GM11168 (cell line): ENCODE measurements at regions not wholly inside any gene's neighbourhood (a gene's known extent, or its start where the extent isn't known, plus 50 kb on each side); places are given as distances from the start of the nearest gene placed in this dataset.

Experiments
- in situ Hi-C: fragments of 300-500 bp; cut with MboI; formaldehyde crosslinking; loops from one replicate; pipeline ENCODE4 v1.12.0; 2022; ENCODE audit warnings: low sequenced_read_pairs; ENCODE audit not compliant: unreplicated experiment

GRCh38 chr11:87972133-87972532 is 203.1 kb downstream of the RAB38 start:
- in situ Hi-C loops = no loop called here

DNA sequence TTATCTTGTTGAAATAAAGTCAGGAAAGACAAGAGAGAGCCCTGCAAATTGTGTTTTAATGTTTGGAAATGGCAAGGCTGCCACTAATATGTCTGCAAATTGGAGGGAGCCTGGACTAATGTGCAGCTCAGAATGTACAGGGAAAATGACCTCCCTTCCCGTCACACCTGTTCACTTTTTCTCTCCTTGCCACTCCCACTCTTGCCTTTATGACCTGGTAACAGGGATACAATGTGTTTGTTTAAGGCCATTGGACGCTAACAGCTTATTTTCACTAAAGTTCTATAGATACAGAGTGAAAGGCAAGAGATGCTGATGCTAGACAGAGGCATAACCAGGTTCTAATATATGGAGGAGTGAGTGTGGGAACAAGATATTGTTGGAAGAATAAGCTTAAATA is 203.9 kb downstream of the RAB38 start:
- in situ Hi-C loops = no loop called here

DNA sequence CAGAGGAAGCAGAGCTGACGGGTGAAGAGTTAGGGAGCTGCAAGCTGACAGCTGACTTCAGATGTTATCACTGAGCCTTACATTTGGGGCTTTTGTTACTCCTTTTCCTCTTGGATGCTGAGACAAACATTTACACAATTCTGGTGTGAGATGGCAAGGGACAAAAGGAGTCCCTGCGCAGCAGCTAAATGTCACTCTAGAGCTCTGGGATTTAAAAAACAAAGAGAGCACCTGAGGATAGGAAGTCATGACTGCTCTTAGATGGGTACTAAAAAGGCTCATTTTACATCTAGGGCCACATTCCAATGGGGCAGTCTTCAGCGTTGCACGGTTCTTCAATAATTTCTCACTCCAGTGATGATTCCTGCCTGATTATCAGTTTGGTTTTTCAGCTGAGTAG is 204.5 kb downstream of the RAB38 start:
- in situ Hi-C loops = no loop called here

- in situ Hi-C loops = no loop called here
Observed at GRCh38 chr11:87967459-87967858, 207.8 kb downstream of the RAB38 start.

- in situ Hi-C loops = no loop called here
Observed at GRCh38 chr11:87966694-87967093, 208.5 kb downstream of the RAB38 start.

DNA sequence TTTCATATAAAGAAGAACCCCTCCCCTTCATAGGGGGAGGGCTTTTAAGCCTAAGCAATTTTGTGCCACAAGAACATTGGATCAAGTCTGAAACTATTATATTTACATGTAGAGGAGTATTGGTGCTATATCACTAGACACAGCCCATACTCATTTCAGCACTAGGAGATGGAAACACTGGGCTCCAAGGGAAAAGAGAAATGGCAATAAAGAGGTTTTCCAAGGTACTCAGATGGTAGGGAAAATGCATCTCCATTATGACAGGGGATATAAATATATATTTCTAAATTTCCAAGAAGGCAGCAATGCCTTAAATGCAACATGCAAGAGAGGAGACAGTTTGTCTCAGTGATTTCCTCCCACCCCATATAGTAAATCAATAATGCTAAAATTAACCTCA is 209.0 kb downstream of the RAB38 start:
- in situ Hi-C loops = no loop called here

GRCh38 chr11:87961606-87962005 is 213.6 kb downstream of the RAB38 start:
- in situ Hi-C loops = no loop called here

DNA sequence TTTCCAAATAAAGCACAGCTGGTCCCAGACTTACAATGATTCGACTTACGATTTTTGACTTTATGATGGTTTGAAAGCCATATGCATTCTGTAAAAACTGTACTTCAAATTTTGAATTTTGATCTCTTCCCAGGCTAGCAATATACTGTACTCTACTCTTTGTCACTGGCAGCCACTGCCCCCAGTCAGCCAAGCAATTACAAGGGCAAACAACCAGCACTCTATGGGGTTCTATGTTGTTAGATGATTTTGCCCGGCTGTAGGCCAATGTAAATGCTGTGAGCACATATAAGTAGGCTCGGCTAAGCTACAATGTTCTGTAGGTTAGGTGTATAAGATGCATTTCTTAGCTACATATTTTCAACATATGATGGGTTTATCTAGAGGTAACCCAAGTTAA is 217.3 kb downstream of the RAB38 start:
- in situ Hi-C loops = no loop called here

DNA sequence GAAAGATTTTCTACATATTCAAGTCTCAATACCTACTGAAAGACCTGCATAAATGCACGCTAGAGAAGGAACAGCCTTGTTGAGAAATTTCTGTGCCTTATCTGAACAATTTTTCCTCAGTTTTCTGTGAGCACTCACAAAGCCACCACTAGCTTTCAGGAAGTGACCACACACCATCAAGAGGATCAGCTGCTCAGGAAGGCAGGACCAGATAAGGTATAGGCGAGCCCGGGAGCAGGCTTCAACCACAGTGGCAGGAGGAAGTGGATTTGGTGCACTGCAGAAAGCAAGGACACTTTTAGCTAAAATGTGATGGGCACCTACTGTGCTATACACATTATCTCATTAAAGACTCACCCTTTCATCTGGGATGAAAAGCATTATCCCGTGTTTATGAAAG is 220.8 kb downstream of the RAB38 start:
- in situ Hi-C loops = no loop called here

- in situ Hi-C loops = no loop called here
Observed at GRCh38 chr11:87942786-87943185, 232.5 kb downstream of the RAB38 start.

DNA sequence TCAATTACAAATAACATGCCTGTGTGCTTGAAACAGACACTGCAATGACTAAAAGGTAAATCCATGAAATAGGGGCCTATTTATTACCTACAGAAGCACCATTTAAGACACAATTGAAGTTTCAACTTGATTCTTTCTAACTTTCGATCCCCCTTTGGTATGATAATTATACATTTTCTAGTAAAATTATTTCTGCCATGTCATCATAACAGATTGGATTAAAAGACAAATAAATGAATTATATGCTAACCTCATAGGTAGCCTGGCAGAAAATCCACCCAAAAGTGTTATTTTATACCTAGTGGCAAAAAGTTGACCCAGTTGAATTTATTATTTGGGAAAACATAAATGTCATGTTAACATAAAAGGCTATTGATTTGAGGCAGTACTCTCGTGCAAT is 241.1 kb downstream of the RAB38 start:
- in situ Hi-C loops = no loop called here

DNA sequence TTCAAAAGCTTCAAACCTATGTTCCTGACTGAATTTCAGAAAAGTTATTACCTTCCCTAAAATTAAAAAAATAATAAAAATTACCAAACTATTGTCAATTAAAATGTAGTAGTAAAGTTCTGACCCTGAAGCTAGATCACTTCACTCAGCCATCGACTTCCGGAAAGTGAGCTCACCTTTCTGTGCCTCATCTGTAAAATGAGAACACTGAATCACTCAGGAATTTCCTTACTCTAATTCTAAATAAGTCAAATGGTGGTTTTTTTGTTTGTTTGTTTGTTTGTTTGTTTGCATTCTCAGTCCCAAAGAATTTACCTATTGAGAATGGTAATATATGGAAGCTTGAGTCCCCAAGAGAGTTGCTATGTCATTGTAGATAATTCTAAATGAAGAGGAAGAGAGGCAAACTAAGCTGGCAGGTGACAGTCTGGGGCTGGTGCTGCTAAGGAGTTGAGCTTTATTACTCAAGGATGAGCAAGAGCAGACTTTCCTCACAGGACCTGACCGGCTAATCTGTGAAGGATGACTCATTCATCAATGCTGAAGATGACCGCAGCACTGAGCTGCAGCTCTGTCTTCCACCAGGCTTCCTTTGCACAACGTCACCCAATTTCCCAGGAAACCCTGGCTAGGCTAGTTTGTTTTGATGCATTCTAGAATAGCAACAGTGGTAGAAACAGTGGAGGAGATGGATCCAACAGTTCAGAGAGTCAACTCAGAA is 248.8 kb downstream of the RAB38 start:
- in situ Hi-C loops = no loop called here

- in situ Hi-C loops = no loop called here
Observed at GRCh38 chr11:87924125-87924524, 251.1 kb downstream of the RAB38 start.

DNA sequence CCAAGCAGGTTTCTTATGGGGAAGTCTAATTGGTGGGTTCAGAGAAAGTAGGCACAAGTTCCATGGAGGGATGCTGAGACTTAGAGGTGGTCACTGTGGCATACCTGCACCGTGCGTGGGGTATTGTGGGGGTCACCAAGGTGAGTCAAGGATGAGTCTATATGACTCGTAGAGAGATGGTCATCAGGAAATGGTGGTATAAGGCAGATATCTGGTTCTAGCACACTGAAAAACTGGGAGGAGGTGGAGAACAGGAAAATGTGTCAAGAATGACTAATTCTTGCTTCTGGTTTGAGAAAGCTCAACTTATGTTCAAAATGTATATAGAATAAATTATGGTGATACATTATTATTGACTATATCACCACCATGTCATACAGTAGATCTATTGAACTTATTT is 258.1 kb downstream of the RAB38 start:
- in situ Hi-C loops = no loop called here

- in situ Hi-C loops = no loop called here
Observed at GRCh38 chr11:87909178-87909577, 266.1 kb downstream of the RAB38 start.

DNA sequence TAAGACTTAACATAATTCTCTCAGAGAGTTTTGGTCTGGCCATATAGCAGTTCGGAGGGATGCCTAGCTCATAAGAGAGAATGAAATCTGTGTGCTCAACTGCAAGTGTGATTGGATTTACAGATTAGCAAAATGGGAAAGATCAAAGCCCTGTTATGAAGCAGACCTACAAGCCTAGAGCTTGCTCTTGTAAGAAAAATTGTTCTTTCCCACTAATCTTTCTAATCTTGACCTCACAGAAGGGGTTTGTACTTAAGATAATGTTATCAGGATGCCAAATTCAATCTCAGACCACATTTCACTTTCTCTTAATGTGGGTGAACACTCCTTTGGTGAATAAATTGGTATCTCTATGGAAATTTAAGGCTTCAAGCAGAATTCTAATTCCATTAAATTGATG is 267.2 kb downstream of the RAB38 start:
- in situ Hi-C loops = no loop called here

GRCh38 chr11:87903345-87903744 is 271.9 kb downstream of the RAB38 start:
- in situ Hi-C loops = no loop called here

- in situ Hi-C loops = no loop called here
Observed at GRCh38 chr11:87901341-87901740, 273.9 kb downstream of the RAB38 start.

GRCh38 chr11:87897921-87898320 is 277.3 kb downstream of the RAB38 start:
- in situ Hi-C loops = no loop called here

DNA sequence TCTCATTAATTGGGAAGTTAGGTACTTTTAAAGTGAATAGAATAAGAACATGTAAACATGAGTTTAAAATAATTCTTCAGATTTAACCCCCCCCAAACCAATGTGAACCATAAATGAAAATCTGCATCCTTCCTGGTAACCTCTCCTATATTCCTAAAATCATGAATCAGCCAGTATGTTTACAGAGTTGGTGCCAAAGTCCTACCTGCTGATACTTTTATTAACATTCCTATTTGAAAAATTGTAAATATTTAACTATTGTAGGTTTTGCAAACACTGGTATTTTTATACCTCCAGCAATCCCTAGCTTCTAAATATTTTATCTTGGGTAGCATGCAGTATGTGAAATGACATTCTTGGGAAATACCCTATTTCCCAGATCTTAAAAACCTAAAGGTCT is 278.2 kb downstream of the RAB38 start:
- in situ Hi-C loops = no loop called here

GRCh38 chr11:87894961-87895360 is 280.3 kb downstream of the RAB38 start:
- in situ Hi-C loops = no loop called here

DNA sequence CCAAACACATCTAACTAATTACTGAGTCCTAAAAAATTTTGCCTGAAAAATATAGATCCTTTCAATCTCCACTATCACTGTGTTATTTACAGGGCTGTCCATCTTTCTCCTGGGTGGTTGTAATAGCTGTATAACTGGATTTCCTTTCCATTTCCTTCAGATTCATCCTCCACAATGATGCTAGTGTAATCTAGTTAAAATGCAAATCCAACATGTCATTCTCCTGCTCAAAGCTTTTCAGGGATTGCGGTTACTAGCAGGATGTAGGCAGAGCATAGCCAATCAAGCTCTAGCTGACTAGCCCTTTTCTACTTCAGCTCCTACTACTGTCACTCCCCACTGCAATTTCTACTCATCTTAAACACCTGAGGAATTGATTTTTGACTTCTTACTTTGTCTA is 283.0 kb downstream of the RAB38 start:
- in situ Hi-C loops = no loop called here

GRCh38 chr11:87889126-87889525 is 286.1 kb downstream of the RAB38 start:
- in situ Hi-C loops = no loop called here
